Suppressor macrophage treated with lipopolysaccharide for 1 hour (primary cell): ENCODE measurements at regions not wholly inside any gene's neighbourhood (a gene's known extent, or its start where the extent isn't known, plus 50 kb on each side); places are given as distances from the start of the nearest gene placed in this dataset.
A peak's percentile ranks its signal among the peaks of the same experiment; 100 is the strongest.

ENCODE experiments used
- DNase-seq, 3 donors: peaks; one replicate each; pipeline ENCODE4 v3.0.0-alpha.2; 2020 to 2022

DNA sequence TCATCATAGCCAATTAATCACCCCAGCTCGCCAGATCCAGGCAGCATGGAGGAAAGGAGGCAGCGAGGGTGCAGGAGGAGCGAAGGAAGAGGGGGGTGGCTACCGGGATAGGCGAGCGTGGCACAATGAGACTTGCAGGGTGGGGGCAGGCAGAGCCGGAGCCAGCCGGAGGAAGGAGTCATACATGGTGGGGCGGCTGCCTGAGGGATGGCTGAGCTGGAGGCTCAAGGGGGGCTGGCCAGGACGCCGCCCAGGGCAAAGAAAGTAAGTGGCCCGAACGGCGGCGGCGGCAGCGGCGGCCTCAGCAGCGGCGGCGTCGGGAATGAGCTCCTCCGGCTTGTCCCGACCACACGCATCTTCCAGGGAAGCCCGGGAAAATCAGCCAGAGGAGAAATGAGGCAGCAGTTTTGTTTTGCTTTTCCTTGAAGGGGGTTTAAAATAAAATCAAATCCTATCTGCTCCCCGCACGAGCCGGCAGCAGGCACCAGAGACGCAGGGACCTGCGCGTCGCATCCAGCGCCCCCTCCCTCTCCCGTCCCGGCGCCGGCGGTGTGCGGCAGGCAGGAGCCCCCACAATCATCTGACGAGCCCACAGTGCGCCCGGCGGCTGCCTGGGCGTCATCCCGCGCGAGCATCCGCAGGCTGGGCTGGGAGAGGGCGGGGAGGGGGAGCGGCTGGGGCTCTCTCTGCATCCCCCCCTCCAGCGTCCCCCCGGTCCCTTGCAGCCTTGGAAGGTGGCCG is 263.6 kb downstream of the CTTN start:
- no peak for DNase-seq

DNA sequence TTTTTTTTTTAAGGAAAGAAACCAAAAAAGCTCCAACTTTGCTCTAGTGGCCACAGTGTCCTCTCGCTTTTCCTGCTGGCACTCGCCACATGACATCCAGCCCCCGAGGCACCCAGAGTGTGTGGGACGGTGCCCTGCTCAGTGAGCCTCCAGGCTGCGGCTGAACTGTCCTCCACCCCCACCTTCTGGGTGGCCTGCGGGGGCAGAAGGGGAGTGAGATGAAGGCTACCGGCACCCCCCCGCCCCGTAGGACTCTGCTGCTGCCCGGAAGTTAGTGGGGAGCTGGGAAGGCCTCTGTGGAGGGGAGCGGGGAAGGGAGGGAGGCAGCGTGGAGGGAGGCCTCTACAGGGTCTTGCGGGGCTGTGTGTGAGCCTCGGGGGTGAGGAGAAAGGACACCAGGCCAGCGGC is 264.4 kb downstream of the CTTN start:
- DNase-seq, result no peak

DNA sequence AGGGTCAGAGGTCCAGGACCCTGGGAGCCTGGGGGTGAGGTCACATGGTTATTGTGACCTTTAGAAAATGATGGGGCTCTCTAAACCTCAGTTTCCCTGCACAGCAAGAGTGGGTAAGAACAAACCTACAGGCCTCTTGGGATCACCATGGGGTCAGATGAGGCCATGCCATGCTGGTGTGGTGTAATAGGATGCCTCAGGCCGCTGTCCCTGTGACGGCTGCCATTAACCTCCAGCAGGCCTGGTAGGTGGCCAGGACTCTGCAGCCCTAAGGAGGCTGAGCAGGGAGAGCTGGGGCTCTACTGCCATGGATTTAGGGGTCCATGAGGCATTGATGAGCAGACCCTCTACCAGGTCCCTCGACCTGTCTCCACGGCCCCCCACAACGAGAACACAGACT is 265.5 kb downstream of the CTTN start:
- DNase-seq, result no peak

DNA sequence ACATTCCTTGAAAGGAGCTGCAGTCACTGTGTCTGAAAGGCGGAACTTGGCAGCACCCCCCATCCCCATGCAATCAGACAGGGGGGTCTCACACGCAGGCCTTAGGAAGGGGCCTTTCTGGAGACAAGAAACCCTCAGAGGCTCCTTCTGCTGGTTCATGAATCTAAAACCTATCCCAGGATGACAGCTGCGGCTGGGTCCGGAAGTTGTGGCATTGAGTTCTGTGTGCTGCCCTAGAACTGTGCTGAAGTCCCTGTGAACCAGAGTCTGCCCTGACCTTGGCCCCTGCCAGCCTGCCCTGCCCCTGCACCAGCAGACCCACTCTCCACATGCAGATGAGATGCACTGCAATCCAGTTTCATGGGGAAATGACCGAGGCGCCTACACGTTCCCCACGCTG is 268.0 kb downstream of the CTTN start:
- no peak for DNase-seq

DNA sequence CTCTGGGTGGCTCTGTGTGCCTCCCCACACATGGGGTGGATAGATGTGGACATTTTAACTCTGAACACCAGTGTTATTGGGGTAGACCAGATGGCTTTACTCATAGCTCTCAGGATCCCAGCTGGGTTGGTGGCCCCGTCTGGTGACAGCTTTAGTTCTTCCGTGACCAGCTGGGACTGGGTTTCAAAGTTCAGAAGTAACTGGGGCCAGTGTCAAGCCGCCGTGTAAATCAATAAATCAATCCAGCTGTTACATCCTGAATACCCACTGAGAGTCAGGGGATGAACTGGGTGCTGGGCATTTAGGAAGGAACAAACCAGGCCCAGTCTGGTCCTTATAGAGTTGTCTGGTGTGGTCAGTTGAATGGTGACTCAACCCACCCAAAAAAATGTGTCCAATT is 269.4 kb downstream of the CTTN start:
- DNase-seq, result no peak

DNA sequence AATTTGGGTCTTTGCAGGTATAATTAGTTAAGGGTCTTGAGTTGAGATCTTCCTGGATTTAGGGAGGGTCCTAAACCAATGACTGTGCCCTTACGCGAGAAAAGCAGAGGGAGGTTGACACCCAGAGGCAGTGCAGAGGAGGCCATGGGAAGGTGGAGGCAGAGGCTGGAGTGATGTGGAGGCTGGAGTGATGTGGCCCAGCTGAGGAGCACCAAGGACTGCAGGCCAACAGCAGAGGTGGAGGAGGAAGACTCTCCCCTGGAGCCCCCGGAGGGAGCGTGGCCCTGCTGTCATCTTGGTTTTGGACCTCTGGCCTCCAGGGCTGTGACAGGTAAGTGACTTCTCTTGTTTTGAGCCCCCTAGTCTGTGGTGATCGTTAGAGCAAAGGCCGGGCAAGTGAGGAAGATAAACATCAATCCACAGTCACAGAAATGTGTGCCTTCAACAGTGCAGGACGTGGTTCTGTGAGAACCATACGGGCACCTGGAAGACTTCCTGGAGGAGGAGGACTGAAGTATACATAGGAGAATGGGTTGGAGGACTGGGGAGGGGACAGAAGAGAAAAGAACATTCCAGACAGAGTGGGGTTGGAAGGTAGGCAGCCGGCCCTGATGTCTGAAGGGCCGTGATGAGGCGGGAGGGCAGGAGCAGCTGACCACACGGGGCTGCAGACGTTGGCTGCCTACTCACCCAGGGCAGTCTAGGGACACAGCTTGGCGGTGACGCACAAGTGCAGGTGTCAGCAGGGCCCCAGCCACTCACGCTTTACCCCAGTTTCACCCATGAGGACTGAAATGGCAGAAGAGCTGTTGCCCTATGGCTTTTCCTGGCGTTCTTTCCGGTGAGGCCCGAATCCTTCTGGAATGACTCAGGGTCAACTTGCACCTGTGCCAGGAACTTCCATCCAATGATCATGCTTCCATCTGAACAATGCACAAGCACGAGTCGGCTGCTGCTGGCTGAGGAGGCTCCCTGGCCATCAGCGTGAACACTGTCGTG is 270.2 kb downstream of the CTTN start:
- DNase-seq, result no peak

DNA sequence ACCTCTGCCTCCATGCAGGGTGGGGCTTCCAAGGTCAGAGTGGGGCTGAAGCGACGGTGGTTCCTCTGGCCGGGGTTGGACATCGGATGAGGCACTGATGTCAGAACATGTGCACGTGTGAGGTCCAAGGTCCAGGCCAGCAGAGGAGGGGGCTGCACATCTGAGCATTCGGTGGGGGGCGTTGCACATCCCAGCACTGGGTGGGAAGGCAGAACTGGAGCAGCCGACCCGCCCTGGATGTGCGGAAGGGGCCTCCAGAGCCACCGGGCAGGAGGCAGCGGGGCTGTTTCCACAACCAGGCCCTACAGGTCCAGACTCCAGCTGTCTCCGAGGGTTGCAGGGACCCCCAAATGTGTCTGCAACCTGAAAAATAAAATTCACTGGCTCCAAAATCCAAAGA is 271.0 kb downstream of the CTTN start:
- no peak for DNase-seq

DNA sequence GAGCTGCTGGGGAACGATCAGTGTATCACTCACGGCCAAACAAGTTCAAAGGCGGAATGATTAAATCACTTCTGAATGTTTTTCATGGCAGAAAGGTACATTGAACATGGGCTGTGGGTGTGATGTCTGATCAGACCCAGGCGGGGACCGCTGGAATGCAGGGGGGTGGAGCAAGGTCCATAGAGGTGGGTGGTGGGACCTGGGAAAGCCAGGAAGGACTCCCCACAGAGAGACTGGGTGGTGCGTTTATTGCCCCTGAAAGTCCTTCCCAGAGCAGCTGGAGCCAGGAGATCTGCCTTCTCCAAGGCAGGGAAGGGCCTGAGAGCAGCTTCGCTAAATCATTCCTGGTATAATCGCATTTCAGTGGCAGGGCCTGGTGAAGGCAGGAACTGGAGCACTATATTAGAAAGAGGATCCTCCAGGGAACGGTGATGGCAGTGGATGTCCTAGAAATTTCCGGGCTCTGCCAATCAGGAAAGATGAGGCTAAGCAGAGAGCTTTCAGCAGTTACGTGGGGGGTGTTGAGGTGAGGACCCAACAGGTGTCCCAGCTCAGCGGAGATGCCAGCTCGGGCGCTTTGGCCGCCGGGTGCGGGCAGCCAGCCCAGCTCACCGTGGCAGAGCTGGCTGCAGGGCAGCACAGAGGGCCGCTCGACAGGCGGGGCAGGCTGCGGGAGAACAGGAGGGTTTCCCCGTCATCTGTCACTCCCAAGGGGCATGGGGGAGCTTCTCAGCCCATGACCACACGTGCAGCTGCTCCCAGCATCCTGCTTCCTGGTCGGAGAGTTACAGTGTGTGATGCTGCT is 271.7 kb downstream of the CTTN start:
- DNase-seq, result no peak

DNA sequence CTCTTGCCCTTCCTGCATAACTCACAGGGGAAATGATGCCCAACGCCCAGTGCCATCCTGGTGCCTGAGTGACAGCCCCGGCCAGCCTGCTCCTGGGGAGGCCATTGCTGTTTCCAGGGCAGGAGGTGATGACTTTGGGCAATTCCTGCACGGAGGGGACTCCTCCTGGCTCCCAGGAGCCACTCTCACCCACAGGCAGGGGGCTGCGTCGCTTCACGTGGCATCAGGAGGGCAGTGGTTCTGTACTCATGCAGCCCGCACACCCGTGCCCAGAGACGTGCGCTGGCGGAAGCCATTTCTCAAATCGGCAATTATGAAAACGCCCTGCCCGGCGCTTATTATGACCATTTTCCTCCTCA is 272.3 kb downstream of the CTTN start:
- DNase-seq, result no peak

DNA sequence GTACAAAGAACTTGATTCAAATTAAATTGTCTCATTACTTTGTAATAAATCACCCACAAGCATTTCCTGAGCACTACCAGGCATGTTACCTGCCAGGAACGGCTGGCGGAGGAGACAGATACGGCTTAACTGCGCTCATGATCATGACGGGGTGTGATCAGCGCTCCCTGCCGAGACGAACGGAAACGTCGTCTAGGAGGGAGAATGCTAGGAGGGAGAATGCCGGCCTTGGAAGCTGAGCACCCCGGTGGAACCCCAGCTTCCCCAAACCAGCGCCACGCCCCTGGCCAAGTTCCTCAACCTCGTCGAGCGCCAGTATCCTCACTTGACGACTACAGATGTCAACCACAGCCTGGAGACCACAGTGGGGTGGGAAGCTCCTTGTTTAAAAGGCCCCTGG is 272.8 kb downstream of the CTTN start:
- peak; percentile 4 to 73 (median 22) for DNase-seq

DNA sequence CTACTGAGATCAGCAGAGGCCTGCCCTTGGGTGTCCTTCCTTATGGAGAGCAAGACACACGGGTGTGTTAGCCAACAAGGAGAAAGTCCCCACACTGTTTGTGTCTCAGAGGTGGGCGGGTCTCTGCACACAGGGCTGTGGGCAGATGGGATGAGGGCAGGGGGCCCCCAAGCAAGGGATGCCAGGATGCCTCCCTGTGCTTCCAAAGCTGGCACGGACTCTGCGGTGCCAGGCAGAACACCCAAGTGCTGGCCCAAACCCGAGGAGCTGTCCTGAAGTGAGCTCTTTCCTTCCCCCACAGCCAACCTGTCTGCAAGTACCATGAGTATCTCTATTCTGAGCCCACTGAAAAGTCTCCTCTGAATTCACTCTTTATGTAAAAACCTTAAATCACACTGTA is 273.3 kb downstream of the CTTN start:
- DNase-seq, result no peak

DNA sequence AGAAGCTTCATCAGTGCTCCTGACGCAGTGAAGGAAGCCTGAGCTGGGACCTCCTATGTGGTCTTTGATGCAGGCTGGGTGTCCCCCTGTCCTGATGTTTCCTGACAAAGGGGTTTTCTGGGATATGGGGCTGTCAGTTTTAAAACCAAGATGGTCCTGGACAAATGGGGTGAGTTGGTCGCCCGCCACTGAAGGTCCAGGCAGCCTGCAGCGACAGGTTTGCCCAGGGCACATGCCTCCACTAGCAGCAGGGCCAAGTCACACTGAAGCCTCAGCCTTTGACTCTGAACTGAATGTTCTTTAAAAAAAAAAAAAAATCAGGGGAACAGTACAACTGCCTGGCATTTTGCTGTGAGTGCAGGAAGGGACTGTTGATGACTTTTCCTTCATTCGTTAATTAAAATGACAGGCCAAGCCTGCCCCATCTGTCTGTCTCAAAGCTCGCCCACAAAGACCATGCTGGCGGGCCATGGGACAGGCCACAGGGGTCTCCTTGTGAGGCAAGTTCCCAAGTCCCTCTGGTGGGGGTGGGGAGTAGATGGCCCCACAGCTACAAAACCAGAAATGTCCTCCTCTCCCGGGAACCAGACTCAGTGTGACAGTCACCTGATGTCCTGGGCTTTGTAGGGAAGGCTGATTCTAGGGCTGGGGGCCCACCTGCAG is 274.8 kb downstream of the CTTN start:
- no peak for DNase-seq

DNA sequence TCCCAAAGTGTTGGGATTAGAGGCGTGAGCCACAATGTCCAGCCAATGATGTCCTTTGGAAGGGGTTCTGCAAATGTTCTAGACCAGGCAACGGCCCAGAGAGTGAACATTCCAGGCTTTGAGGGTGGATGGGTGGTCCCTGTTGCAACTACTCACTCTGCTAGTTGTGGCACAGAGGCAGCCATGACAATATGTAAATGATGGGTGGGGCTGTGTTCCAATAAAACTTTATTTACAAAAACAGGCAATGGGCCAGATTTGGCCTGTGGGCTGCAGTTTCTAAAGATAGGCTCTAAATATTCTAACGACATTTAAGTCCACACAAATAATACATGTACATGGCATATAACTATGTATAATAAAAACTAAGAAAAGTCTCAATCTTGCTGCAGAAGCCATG is 276.3 kb downstream of the CTTN start:
- no peak for DNase-seq

DNA sequence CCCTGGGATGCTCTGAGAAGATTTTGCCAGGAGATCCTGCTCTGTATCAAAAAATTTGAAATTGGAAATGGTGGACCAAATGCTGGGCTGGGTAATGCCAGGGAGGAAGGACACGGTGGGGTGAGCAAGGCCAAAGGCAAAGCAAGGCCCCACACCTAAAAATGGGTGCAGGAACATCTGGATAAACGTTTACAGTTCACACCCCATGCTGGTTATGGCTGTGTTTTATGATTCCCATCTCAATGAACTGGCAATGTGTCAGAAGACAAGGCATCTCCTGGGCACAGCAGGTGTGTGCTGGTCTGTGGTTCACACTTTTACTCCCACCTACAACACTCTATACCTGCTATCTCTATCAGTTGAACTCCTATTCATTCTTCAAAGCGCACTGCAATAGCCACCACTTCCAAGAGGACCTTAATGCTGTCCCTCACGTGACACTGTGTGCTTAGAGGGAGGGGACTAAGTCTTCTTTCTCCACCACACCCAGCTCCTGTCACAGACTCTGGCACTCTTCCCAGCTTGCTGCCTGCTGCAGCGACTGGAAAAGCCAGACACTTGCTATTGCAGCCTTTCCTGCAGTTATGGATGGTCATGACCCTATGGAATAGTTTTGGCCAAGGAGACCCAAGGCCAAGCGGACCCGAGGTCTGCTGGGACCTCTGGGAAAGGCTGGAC is 277.5 kb downstream of the CTTN start:
- DNase-seq, result no peak

DNA sequence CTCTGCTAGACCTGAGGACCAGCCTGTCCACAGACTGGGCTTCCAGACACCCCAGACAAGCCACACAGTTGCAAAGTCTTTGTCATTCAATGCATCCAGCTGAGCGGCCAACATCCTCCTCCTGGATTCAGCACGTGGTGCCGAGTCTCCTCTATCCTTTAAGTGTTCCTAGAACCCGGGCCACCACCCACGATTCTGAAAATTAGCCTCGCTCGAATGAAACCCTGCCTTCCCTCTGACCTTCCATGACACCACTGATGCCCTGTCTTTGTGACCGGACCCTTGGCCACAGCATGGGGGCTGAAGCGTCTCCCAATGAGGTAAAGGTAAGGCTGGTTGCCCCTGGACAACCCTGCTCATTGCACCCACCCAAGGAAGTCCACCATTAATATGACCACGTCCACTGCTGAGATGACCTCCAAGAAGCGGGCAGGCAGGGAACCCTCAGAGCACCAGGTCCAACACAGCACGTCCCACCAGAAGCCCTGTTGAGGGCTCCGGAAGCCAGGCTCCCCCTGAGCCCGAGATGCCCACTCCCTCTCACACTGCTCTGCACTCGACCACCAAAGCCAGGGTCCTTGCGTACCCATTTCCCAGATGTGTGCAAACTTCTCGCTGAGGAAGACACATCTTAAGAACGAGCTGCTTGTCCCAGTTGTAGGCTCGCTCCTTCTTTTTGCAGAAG is 279.0 kb downstream of the CTTN start:
- DNase-seq, result no peak

DNA sequence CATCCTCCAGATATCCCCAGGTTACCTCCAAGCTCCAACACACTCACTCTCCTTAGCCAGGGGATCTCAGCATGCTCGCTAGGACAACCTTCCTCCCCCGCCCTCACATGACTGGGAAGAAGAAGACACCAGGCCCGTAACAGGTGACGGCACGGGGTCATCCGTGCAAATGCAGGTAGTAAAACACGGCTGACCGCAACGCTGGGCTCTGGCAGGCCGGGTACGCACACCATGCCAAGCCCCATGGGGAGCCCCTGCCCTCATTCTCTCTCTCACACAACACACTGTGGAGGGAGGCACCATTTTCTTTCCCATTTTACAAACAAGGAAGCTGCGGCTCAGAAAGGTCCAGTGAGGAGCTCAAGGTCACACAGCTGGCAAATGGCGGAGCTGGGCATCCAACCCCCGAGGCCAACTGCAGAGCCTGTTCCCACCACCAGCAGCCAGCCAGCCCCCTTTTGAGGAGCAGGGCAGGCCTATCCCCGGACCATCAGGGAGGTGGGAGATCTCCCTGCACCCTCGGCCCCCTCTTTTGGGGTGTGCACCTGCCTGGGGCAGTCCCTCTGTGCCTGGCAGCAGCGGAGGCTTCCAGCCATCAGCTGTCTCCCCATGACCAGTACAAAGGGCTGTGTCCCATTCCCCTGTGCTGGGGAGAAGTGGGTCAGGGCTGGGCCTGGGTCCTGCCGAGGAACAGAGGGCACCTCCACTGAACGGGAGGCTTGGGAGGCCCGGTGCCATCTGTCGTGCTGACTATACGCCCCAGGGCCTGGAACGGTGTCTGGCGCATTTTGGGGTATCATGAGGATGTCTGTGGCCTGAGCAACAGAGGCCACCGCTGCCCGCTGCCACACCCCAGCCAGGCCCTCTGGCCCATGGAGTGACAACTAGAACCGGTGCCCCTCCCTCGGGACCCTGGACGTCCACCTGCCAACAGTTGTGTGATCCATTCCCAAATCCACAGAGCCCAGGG is 280.9 kb downstream of the CTTN start:
- no peak for DNase-seq

DNA sequence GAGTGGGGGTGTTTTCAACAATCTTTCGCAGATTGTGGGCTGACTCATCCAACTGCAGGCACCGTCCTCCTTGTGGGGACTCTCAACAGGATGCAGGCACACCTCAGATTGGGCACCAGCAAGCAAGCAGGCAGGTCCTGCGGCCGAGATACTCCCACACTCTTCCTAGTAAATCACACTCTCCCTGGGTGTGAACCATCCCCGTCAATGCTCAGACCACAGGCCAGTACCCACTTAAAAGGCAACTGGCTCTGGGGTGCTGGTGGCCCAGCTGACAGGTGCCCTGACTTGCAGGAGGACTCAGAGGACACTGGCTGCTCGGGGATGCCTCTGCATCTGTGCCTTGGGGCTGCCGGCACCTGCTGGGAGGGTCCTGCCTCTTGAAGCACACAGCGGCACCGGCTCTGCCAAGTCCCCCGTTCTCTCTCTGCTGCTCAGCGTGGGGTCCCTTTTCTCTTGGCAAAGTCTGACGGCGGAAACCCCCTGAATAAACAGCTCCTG is 282.5 kb downstream of the CTTN start:
- no peak for DNase-seq

DNA sequence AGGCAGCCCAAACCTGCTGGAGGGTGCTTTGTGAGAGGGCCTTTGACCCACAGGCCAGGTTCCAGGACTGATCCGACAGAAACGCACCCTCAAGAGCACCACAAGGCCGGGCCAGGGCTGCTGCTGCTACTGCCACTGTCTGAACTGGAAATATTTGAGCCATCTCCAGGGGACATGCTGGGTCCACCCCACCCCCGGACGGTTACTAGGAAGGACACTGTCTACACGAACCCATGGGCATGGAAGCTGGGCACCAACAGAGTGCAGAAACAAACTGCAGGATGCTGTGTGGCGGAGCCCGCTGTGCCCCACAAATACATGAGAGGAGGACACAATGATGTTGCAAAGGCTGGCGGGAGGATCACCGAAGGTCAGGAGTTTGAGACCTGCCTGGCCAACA is 283.7 kb downstream of the CTTN start:
- no peak for DNase-seq

DNA sequence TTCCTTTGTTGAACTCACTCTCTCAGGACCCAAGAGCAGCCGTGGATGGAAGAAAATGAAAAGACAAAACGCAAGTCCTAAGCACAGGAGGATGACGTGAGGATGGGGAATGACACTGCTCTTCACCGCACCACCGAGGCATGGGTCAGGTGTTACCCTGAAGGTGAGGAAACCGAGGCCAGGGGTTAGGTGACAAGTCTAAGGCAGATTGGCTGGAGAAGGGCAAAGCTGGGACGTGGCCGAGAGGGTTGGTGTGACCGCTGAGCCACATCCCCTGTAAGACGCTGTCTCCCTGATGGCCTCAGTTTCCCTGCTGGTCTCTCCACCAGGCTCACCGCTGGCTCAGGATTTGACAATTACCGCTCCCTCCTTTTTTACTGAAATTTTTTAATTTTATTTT is 284.4 kb downstream of the CTTN start:
- DNase-seq, result no peak

DNA sequence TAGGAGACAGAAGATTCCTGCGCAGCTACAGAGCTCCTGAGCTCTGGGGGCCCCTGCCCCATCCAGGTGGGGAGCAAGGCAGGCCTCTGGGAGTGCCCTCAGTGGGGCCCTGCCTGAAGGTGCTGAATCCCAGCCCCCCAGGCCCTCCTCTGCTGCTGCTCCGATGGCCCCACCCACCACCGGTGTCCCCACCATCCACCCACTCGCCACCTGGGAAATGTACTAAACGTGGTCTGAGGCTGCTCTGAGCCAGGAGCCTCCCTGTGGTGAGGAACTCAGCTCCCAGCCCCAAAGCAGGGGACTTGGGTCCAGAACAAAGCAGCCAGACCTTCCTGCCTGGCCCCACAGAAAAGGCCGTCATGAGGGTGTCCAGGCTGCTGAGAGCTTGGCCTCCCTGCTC is 289.4 kb downstream of the CTTN start:
- DNase-seq, result no peak
